IMR-90 (cell line): ENCODE measurements at regions not wholly inside any gene's neighbourhood (a gene's known extent, or its start where the extent isn't known, plus 50 kb on each side); places are given as distances from the start of the nearest gene placed in this dataset.
"Not testable (repeated sequence)": the region's sequence is repeated elsewhere in the genome, so short reads cannot be mapped to it uniquely, and the experiment has no call there.

ENCODE experiments used
- ATAC-seq: fragments of 200-7000 bp; cut with Tn5 transposase; 2 replicates; pipeline ENCODE4 v1.9.1; 2020; ENCODE audit warnings: low read depth, mild to moderate bottlenecking, moderate library complexity
- BruUV-seq: library from RNA; stranded (reverse); fragments of 400-500 nt; replicated peaks from 2 replicates; lab custom pipeline; 2021; lab: Mats Ljungman, UMichigan
- CTCF ChIA-PET: fragments of 300-600 bp; formaldehyde crosslinking; extraction: SDS; loops from one replicate; lab custom pipeline; 2021; ENCODE audit warnings: antibody characterized with exemption; lab: Yijun Ruan, JAX
- POLR2A ChIA-PET: fragments of 300-600 bp; sonication (Branson Sonifier 250); formaldehyde crosslinking; loops from one replicate; lab custom pipeline; 2022; ENCODE audit warnings: antibody characterized with exemption; ENCODE audit not compliant: unreplicated experiment; lab: Charles Lee
- DNase-seq: peaks from one replicate; pipeline ENCODE4 v3.0.0; 2013
- H2AFZ ChIP-seq: replicated peaks from 2 replicates; pipeline ENCODE3; 2013; ENCODE audit warnings: low read length, mild to moderate bottlenecking; ENCODE audit not compliant: poor library complexity
- H2AK5ac ChIP-seq: 2 replicates; pipeline ENCODE4 v1.6.1; 2013; ENCODE audit warnings: low read depth, low read length, inconsistent platforms
- H2AK9ac ChIP-seq: replicated peaks from 2 replicates; pipeline ENCODE3; 2013; ENCODE audit warnings: mild to moderate bottlenecking, low read depth, low read length, moderate library complexity; ENCODE audit not compliant: poor library complexity
- H2BK120ac ChIP-seq: 2 replicates; pipeline ENCODE4 v1.6.1; 2013; ENCODE audit warnings: low read depth, low read length, inconsistent platforms
- H2BK15ac ChIP-seq: 3 replicates; pipeline ENCODE4 v1.6.1; 2013; ENCODE audit warnings: low read depth, low read length, inconsistent platforms
- H2BK20ac ChIP-seq: 2 replicates; pipeline ENCODE4 v1.6.1; 2013; ENCODE audit warnings: low read depth, mild to moderate bottlenecking, inconsistent platforms, low read length, moderate library complexity
- H2BK5ac ChIP-seq: 2 replicates; pipeline ENCODE4 v1.6.1; 2013; ENCODE audit warnings: mild to moderate bottlenecking, low read depth, low read length, inconsistent platforms; ENCODE audit not compliant: poor library complexity, severe bottlenecking
- H3K14ac ChIP-seq: replicated peaks from 2 replicates; pipeline ENCODE4 v1.6.1; 2013; ENCODE audit warnings: low read depth, low read length, inconsistent platforms
- H3K18ac ChIP-seq: 2 replicates; pipeline ENCODE4 v1.6.1; 2013; ENCODE audit warnings: low read depth, low read length, control low read depth
- H3K23ac ChIP-seq: 2 replicates; pipeline ENCODE4 v1.6.1; 2013; ENCODE audit warnings: low read depth, low read length, inconsistent platforms
- H3K27ac ChIP-seq: 2 replicates; pipeline ENCODE4 v1.5.1; 2013; ENCODE audit warnings: mild to moderate bottlenecking, control low read depth, low read length; ENCODE audit not compliant: insufficient read depth
- H3K27me3 ChIP-seq: 2 replicates; pipeline ENCODE4 v1.6.1; 2013; ENCODE audit warnings: low read length; ENCODE audit not compliant: control insufficient read depth, insufficient read depth
- H3K36me3 ChIP-seq: 2 replicates; pipeline ENCODE4 v1.6.1; 2013; ENCODE audit warnings: low read length, mixed read lengths; ENCODE audit not compliant: control insufficient read depth, insufficient read depth
- H3K4ac ChIP-seq: 2 replicates; pipeline ENCODE4 v1.6.1; 2013; ENCODE audit warnings: low read depth, low read length, inconsistent platforms
- H3K4me1 ChIP-seq: 2 replicates; pipeline ENCODE4 v1.6.1; 2013; ENCODE audit warnings: low read length, mixed read lengths; ENCODE audit not compliant: control insufficient read depth, insufficient read depth
- H3K4me2 ChIP-seq: 2 replicates; pipeline ENCODE4 v1.6.1; 2013; ENCODE audit warnings: low read depth, mild to moderate bottlenecking, control low read depth, low read length, moderate library complexity
- H3K4me3 ChIP-seq: 2 replicates; pipeline ENCODE4 v1.5.1; 2013; ENCODE audit warnings: low read depth, mild to moderate bottlenecking, control low read depth, low read length, moderate library complexity; ENCODE audit not compliant: insufficient read depth
- H3K56ac ChIP-seq: 2 replicates; pipeline ENCODE4 v1.6.1; 2013; ENCODE audit warnings: low read length, inconsistent platforms; ENCODE audit not compliant: insufficient read depth; ENCODE audit errors: extremely low read depth
- H3K79me1 ChIP-seq, 2 experiments: 2 replicates each; pipeline ENCODE4 v1.6.1; 2013; ENCODE audit warnings: low read length in 2 of 2, inconsistent platforms in 1 of 2, low read depth in 1 of 2
- H3K9ac ChIP-seq: 2 replicates; pipeline ENCODE4 v1.6.1; 2013; ENCODE audit warnings: low read depth, low read length, control low read depth
- H3K9me1 ChIP-seq: 2 replicates; pipeline ENCODE4 v1.6.1; 2013; ENCODE audit warnings: low read length, inconsistent platforms; ENCODE audit not compliant: insufficient read depth
- H3K9me3 ChIP-seq: 2 replicates; pipeline ENCODE4 v1.6.1; 2013; ENCODE audit warnings: low read length; ENCODE audit not compliant: control insufficient read depth, insufficient read depth
- H4K20me1 ChIP-seq: 2 replicates; pipeline ENCODE4 v1.6.1; 2013; ENCODE audit warnings: low read length, inconsistent platforms; ENCODE audit not compliant: insufficient read depth
- H4K5ac ChIP-seq: 2 replicates; pipeline ENCODE4 v1.6.1; 2013; ENCODE audit warnings: mild to moderate bottlenecking, low read depth, low read length, control low read depth
- H4K8ac ChIP-seq, 2 experiments: 2 replicates each; pipeline ENCODE4 v1.6.1; 2013; ENCODE audit warnings: low read depth in 2 of 2, low read length in 2 of 2, control low read depth in 1 of 2, inconsistent platforms in 1 of 2
- H4K91ac ChIP-seq: 2 replicates; pipeline ENCODE4 v1.6.1; 2013; ENCODE audit warnings: low read depth, low read length, inconsistent platforms; ENCODE audit not compliant: insufficient read depth
- WGBS, 2 experiments: methylation state at CpG; one replicate each; pipeline versions ENCODE4 v1.1.5 to v1.1.7; 2013; ENCODE audit warnings: missing lambda C conversion rate in 2 of 2; ENCODE audit not compliant: insufficient read length in 1 of 2; ENCODE audit errors: extremely low coverage in 2 of 2; 5-methylcytosine and 5-hydroxymethylcytosine counted together
- dilution Hi-C: fragments of 300-500 bp; cut with HindIII; formaldehyde crosslinking; loops from one replicate; pipeline ENCODE4 v1.14.3; 2018; ENCODE audit warnings: low sequenced_read_pairs; ENCODE audit not compliant: unreplicated experiment
- in situ Hi-C: fragments of 300-500 bp; cut with MboI; formaldehyde crosslinking; loops from 3 replicates; pipeline ENCODE4 v1.14.3; 2019; ENCODE audit warnings: low sequenced_read_pairs, inconsistent platforms, mixed read lengths
- intact Hi-C: fragments of 100-400 bp; cut with micrococcal nuclease; formaldehyde crosslinking; loops from 2 replicates; pipeline ENCODE4 v1.10.0; 2022

DNA sequence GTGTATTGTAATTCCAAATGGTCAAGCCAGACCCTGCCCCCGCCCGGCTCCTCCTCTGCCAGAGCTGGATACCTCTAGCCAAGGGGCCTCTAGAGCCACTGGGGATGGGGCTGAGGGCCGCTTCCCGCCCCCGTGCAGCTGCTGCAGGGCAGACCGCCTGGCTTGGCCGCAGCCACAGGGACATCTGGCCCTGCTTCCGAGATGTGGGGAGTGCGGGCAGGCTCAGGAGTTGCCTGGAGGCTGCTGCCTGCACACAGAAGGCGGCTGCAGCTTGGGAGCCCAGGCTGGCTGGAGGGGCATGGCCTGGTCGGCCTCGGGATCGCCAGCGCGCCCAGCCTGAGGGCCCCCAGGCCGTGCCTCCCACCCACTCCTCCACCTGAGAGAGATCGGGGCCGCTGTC lies 79.9 kb upstream of the ZNG1F start:
- H3K18ac ChIP-seq, in situ Hi-C loops, H2AK9ac ChIP-seq, BruUV-seq, H2BK120ac ChIP-seq, H4K20me1 ChIP-seq, H3K4me1 ChIP-seq, H3K36me3 ChIP-seq, H2AK5ac ChIP-seq, H2BK15ac ChIP-seq, H2BK5ac ChIP-seq, H4K91ac ChIP-seq, H3K4me2 ChIP-seq, DNase-seq, H4K5ac ChIP-seq, H3K9me3 ChIP-seq, ATAC-seq, H3K27ac ChIP-seq, H2BK20ac ChIP-seq, POLR2A ChIA-PET, dilution Hi-C loops, H3K9me1 ChIP-seq, H3K23ac ChIP-seq, H3K4ac ChIP-seq, CTCF ChIA-PET, H3K27me3 ChIP-seq, H4K8ac ChIP-seq, H3K79me1 ChIP-seq, intact Hi-C loops, H2AFZ ChIP-seq, H3K56ac ChIP-seq, H3K4me3 ChIP-seq, H3K14ac ChIP-seq, H3K9ac ChIP-seq: not testable (repeated sequence)
- WGBS, 2 experiments = 0% methylated on average over 1 of the region's 18 CpGs; no CpG with 5 or more reads in 1 of the 2 experiments

GRCh38 chr9:41266602-41267001 lies 77.5 kb upstream of the ZNG1F start:
- BruUV-seq, H4K5ac ChIP-seq, H3K27ac ChIP-seq, H3K56ac ChIP-seq, H2AK5ac ChIP-seq, H3K23ac ChIP-seq, H3K79me1 ChIP-seq, H3K4me3 ChIP-seq, H2BK5ac ChIP-seq, ATAC-seq, H3K4me1 ChIP-seq, DNase-seq, dilution Hi-C loops, H2BK120ac ChIP-seq, CTCF ChIA-PET, H4K8ac ChIP-seq, H2AFZ ChIP-seq, H3K4ac ChIP-seq, intact Hi-C loops, H4K20me1 ChIP-seq, POLR2A ChIA-PET, H3K27me3 ChIP-seq, H2AK9ac ChIP-seq, H3K9me3 ChIP-seq, H3K9ac ChIP-seq, H3K14ac ChIP-seq, H2BK20ac ChIP-seq, H3K18ac ChIP-seq, H4K91ac ChIP-seq, H3K36me3 ChIP-seq, in situ Hi-C loops, H3K9me1 ChIP-seq, H2BK15ac ChIP-seq, H3K4me2 ChIP-seq: not testable (repeated sequence)
- no CpG with 5 or more reads among the region's 25 CpGs for WGBS, 2 experiments
